HL-60/S4 (cell line): ENCODE measurements at regions not wholly inside any gene's neighbourhood (a gene's known extent, or its start where the extent isn't known, plus 50 kb on each side); places are given as distances from the start of the nearest gene placed in this dataset.
"Not testable (repeated sequence)": the region's sequence is repeated elsewhere in the genome, so short reads cannot be mapped to it uniquely, and the experiment has no call there.

Experiments used
- in situ Hi-C: fragments of 300-500 bp; cut with MboI; formaldehyde crosslinking; loops from 2 replicates; pipeline ENCODE4 v1.14.3; 2022; ENCODE audit warnings: low sequenced_read_pairs

DNA sequence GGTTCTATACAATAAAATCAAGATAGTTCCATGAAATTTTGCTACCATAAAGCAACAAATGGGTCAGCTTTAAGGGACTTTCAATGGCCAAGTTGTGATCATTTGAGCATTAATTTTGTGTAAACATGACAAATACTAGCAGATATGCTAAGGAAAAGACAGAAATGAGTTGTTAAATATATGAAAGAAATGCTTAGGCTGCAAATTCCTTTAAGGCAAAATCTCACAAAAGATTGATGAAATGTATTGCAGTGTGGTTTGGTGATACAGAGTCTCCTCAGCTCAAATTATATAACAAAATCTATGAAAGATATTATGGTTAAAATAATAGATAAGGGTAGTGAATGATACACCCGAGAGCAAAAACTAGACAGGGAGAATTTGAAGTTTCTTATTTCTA is 377.2 kb downstream of the RAP2B start:
- in situ Hi-C loops = no loop called here

DNA sequence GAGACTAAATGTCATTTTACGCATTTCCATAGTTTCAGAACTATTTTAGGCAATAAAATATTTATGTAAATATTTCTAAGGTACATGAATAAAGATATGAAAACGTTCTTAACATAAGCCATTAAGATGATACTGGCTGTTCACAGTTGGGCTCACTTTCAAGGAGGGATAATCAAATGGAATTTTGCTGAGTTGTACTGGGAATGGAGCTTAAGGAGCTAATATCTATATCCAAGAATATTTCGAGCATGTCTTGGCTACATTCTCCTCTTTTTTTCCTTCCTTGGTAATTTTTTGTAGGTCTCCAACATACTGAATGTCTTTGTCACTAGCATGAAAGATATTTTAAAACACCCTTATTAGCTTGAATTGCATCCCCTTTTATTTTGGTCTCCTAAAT is 383.4 kb downstream of the RAP2B start:
- in situ Hi-C loops = no loop called here

DNA sequence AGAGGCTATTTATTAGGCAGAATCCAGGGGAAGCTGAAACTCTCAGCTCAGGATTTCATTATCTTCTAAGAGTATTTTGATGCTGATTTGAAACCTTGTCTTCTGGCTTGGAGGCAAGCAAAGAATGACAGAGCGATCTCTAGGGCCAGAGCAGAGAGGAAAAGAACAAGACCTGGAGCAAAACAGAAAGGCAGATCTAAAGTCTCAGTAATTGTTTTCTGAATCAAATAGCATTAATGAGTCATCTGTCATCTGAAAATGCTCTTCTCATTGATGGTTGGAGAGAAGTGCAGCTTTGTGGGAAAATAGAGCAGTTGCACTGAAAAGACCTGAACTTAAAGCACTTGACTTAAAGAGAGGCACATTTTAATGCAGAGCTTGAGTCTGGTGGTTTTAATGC is 385.9 kb downstream of the RAP2B start:
- in situ Hi-C loops = no loop called here

DNA sequence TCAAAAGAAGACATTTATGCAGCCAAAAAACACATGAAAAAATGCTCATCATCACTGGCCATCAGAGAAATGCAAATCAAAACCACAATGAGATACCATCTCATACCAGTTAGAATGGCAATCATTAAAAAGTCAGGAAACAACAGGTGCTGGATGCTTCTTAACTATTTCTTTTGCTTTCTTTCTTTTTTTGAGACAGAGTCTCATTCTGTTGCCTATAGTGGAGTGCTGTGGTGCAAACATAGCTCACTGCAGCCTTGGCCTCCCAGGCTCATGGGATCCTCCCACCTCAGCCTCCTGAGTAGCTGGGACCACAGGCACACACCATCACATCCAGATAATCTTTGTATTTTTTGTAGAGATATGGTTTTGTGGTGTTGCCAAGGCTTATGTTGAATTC is 387.7 kb downstream of the RAP2B start:
- in situ Hi-C loops = not testable (repeated sequence)

DNA sequence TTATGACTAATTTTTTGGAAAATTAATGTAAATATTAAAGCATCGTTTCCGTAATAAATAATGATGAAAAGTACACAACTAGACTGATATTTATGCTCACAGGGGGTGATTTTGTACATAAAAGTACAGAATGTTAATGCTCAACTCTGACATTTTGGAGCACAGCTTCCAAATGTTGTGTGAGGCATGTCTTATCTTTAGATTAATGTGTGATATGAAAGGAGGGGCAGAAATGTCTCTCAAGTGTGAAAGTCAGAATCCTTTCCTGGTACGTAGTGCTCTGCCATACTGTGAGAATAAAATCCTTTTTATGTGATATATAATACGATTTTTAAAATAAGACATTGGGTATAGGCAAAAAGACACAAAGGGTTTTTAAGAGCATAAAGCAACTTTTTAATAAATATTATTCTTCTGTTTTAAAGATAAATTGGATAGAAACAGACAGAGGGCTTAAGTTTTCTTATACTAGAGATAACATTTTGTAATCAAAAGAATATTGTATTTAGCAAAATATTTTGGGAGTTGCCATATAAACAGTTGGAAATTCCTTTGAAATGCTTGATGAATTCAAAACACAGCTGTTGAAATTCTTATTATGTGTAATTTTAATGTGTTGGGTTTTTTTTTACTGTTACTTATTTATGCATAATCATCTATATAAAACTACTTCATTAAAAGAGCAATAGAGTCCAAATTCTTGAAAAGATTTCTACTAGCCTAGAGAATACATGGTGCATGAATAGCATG is 389.7 kb downstream of the RAP2B start:
- in situ Hi-C loops = no loop called here

DNA sequence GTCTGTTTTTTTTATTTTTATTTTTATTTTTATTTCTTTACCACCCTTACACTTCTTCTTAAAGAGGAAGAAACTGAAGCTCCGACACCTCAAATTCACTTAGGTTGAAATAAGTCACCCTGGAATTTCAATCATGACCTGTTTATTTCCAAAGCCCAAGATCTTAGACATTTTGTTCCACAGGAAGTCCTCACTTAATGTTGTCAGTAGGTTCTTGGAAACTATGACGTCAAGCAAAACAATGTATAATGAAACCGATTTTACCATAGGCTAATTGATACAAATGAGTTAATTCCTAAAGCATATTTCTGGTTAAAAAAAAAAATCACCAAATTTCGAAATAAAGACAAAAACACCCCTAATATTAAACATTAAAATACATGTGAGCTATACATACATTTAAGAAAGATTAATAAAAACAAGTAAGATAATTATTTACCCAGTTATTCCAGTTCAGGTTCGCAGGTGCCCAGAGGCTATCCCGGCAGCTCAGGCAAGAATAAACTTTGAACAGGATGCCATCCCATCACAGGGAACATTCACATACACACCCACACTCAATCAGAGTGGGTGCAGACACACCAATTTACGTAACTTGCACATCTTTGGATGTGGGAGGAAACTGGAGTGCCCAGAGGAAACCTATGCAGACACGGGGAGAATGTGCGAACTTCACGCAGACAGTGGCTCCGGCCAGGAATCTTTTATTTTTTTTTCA is 391.0 kb downstream of the RAP2B start:
- in situ Hi-C loops = no loop called here

DNA sequence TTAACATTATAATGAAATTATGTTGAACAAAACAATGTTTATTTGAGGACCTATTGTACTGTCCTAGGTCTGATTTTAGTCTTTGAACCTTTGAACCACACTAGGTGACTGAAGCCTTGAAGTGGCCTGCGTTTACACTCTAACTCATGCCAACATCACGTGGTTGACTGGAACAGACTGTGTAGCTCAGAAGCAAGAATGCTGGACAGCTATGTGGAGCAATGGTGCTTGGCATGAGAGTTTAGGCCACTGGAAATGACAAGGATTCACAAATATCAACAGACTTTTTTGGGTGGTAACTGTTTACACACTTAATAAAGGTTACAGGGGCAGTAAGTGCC is 391.5 kb downstream of the RAP2B start:
- in situ Hi-C loops = no loop called here

DNA sequence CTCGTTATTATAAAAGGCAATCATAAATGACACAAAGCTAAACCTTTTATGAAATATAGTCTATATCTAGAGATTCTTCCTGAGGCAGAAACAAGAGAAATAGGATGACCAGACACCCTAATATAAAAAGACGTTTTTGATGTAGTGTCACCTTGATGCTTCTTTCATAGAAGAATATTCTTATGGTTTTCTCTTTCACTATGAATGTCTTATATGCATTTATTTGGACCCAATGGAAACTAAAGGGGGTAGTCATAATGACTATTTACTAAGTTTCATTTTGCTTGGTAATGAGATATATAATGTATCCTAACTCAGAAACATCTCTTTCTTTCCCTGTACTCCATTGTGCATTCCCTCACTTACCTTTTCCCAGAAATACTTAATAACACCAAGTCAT is 393.9 kb downstream of the RAP2B start:
- in situ Hi-C loops = no loop called here

DNA sequence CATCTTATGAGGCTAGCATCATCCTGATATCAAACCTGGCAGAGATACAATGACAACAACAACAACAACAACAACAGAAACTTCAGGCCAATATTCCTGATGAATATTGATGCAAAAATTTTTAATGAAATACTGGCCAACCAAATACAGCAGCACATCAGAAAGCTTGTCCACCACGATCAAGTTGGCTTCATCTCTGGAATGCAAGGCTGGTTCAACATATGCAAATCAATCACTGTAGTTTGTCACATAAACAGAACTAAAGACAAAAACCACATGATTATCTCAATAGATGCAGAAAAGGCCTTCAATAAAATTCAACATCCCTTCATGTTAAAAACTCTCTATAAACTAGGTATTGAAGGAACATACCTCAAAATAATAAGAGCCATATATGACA is 397.3 kb downstream of the RAP2B start:
- in situ Hi-C loops = not testable (repeated sequence)

DNA sequence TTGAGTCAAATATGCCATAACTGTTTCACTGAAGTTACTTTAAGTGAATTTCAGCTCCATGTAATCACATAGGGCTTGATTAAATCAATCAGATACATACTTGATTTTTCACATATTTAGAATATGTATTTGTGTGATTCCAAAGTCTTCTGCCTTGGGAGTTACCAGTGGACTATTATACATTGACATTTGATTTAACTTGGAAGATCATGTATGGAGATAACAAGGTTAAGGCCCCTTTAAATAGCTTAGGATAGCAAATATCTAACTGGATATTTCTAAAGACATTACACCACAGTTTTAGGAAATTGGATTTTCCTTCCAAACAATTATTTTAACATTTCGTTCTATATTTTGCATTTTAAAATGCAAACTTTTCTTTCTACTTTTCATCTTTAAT is 405.0 kb downstream of the RAP2B start:
- in situ Hi-C loops = no loop called here

DNA sequence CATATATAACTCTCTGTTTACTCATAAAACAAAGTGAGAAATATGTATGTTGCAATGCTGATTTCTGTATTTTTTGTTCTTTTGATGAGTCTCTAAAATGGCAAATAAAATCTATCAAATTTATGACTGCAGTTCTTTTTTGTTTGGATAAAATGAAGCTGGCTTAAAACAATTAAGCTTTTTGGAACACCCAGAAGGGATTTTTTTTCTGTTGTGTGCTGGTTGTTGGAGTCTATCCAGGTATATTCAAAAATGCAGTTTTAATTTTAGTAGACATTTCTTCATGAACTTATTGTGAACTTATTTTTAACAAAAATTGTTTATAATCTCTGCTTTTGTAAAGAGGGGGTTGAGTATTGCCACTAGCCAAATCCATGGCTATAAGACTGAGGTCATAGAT is 405.5 kb downstream of the RAP2B start:
- in situ Hi-C loops = no loop called here

DNA sequence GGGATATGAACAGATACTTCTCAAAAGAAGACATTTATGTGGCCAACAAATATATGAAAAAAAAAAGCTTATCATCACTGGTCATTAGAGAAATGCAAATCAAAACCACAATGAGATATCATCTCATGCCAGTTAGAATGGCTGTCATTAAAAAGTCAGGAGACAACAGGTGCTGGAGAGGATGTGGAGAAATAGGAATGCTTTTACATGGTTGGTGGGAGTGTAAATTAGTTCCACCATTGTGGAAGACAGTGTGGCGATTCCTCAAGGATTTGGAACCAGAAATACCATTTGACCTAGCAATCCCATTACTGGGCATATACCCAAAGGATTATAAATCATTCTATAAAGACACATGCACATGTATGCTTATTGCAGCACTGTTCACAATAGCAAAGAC is 408.5 kb downstream of the RAP2B start:
- in situ Hi-C loops = not testable (repeated sequence)

DNA sequence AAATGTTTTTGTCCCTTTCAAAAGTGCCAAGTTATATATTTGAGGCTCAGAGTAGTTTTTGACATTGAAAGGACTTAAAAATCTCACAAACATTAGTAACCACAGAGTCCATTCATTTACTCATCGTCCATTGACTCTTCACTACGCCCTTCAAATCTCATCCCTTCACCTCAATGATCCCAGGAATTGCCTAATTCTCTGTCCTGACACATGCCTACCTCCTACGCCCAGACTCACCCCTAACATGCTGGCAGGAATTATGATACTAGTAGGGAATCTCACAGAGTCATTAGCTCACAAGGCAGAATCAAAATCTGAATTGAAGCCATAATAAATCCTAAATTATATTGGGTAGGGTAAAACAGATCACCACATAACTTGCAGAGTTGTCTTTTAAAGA is 410.1 kb downstream of the RAP2B start:
- in situ Hi-C loops = no loop called here

DNA sequence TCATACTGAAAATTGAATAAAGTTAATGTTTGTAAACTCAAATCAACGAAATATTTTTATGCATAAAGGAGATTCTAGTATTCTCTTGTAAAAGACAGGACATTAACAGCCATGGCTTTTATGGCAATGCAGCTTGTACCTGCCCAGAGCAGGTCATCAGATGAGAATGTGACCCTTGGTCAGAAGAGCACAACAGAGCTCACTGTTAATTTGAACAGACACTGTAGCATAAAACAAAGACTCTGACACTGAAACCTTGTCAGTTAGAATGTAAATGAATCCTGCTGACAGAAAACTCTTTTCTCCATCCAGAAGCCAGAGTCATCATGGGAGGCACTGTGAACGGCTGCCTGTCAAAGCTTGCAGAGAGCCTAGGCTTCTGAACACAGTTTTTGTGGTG is 410.6 kb downstream of the RAP2B start:
- in situ Hi-C loops = no loop called here

DNA sequence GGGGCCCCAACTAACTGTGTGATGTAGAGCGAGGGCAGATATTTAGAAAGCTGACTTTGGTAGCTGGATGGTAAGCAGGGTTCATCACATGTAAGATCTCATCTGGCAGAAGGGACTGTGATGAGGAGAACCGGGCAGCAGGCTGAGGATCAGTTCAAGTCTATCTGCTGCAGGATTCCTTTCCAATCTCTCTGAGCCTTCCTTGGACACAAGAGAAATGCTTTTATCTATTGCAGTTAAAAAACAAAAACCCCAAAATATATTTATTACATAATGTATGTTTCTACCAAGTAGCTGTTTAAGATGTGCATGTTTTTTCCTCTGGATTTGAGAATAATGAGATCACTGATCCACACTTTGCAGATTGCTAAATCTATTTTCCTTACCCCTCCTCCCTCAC is 411.5 kb downstream of the RAP2B start:
- in situ Hi-C loops = no loop called here

DNA sequence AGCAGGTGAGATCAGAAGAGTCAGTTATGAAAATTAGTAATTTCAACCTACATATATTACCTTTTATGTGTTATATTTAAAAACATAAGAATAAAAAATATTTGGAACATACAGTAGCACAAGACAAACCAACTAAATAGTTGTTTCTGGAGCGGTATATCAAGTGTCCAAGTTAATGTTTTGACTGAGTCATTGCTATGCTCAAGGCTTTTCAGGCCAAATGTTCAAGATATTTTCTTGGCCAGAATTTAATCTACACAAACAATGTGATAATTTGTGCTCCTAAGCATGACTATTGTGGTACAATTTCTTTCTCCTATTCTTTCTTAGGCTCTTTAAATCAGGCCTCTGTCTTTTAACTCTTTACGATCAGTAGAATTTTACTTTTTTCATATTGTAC is 412.4 kb downstream of the RAP2B start:
- in situ Hi-C loops = no loop called here

DNA sequence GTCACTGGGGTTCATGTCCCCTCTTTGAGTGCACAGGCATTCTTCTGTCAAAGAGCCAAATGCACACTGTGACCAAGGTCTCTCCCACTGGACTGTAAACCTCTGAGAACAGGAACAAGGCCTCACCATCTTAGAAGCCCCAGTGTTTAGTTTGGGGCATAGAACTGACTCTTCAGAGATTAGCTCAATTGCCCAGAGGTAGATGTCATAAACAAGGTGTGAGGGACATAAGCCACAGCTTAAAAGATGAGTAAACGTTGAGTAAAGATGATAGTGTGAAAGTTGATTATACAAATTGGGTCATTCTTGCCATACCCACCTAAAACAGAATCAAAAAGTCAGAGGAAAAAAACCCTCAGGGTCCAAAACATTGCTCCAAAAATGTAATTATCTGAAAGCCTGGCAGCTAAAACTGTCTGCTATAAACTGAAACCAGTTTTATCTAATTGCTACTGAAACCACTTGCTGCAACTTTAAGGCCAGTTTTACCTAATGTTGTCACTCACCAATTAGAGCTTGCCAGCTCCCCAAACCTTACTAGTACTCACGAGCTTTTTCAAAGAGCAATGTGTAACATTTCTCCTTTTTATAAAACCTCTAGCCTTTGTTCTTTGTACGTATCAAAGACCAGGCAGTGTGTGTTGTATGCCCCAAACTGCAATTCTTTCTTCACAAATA is 415.2 kb downstream of the RAP2B start:
- in situ Hi-C loops = loop anchor here (25.0 kb wide), 1 partner anchor 540 kb away; no protein-coding TSS in a partner anchor

DNA sequence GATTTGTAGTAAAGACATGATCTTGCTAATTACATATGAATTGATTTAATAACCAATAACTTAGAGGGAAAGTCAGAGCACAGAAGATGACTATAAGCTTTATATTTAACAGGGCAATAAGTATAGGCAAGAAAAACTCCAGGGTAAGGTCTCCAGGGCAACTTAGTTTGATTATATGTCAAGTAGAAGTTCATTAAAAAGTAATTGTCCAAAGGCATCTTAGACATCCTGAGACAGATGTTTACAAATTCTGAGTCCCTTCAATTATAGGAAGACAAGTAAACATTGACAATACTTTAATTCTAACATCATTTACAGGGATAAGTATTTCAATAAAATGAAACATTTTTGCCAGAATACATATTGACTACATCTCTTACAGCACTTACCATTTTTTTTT is 416.0 kb downstream of the RAP2B start:
- in situ Hi-C loops = loop anchor here (25.0 kb wide), 1 partner anchor 541 kb away; no protein-coding TSS in a partner anchor

DNA sequence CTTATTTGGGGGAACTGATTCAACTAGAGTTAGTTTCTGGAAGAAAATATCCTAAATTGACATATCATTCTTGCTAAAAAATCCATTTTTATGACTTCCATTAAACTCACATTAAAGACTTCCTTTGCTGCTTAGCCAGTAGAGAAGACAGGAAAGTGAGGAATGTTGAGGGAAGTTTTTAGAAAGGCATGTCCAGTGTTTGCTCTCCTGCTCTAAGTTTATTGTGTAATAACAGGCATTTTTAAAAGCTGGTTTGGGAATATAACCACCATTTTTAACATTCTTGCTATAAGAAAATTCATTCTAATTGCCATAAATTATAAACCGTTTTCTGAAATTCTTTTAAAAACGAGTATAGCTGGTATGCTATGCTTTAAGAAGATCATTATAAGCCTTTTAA is 428.0 kb downstream of the RAP2B start:
- in situ Hi-C loops = loop anchor here (25.0 kb wide), 1 partner anchor 553 kb away; no protein-coding TSS in a partner anchor

DNA sequence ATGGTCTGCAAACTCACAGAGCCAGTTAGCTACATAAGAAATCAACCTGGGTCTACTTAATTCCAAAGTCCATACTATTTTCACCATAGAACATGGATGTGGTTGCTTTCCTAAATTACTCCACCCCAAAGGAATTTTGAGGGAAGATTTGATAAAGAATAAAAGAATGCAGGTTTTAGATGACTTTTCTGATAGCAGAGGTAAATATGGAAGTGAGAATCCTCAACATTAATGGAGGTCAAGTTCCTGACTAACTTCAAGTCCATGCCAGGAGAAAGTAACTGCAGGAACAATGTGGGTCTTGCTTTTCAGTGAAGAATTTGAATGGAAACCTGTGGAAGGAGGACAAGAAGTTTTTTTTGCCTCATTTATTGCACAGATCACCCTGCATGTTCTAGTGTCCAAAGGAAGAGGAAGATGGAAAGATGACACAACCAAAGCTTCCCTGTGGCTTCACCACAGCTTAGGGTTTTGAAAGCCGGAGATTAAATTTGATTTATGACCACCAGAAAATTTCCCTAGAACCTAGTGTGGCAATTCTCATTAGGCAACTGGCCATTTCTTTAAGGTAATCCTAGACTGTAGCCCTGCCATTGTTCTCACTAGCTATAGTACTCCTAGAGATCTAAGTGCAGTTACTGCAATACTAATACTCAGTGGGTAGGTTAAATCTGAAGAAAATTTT is 429.7 kb downstream of the RAP2B start:
- in situ Hi-C loops = loop anchor here (25.0 kb wide), 1 partner anchor 554 kb away; no protein-coding TSS in a partner anchor

DNA sequence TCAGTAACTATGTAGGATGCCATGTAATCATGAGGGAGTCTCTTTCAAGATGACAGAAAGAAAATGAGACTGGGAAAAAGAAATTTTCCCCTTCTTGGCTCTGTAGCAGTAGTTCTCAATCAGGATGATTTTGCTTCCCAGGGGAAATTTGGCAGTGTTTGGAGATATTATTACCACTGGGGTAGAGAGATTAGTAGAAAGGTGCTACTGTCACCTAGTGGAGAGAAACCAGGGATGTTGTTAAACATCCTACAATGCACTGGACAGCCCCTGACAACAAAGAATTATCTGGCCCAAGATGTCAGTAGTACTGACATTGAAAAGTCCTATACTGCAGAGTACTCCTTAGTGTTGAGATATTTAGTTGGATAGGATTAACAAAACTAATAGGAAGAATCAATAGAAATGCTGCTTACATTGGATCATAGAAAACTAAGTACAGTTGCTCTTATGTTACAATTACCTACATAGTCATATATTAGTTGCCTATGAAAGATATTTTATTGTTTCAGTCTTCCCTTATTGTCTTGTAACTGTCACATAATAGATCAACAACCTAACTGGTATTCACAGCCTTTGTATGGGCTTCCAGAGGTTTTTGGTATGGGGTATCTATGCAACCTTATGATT is 433.3 kb downstream of the RAP2B start:
- in situ Hi-C loops = loop anchor here (25.0 kb wide), 1 partner anchor 558 kb away; no protein-coding TSS in a partner anchor
